Esophagus squamous epithelium (tissue), 5 donors: ENCODE measurements at regions not wholly inside any gene's neighbourhood (a gene's known extent, or its start where the extent isn't known, plus 50 kb on each side); places are given as distances from the start of the nearest gene placed in this dataset.

ENCODE experiments used
- DNase-seq: peaks from one replicate; lab custom pipeline; 2025; lab: John Stamatoyannopoulos, UW
- H3K27ac ChIP-seq, 4 donors: fragments of 200-600 bp; sonication (generic); one replicate each; pipeline ENCODE4 v1.5.1; 2016 to 2019; ENCODE audit warnings: mild to moderate bottlenecking in 1 of 4
- H3K27me3 ChIP-seq, 4 donors: fragments of 200-600 bp; sonication (generic); 1 replicate in 3 of 4; 2 replicates in 1 of 4; pipeline versions ENCODE4 v1.5.1 to v1.6.0; 2017 to 2021; ENCODE audit warnings: antibody characterized with exemption in 1 of 4
- H3K36me3 ChIP-seq, 3 donors: fragments of 200-600 bp; sonication (generic); one replicate each; pipeline ENCODE4 v1.5.1; 2016 to 2019
- H3K4me1 ChIP-seq, 3 donors: fragments of 200-600 bp; sonication (generic); one replicate each; pipeline ENCODE4 v1.5.1; 2017 to 2019
- H3K4me3 ChIP-seq, 4 donors: fragments of 200-600 bp; sonication (generic); 1 replicate in 3 of 4; 2 replicates in 1 of 4; pipeline ENCODE4 v1.5.1; 2016 to 2019; ENCODE audit warnings: mild to moderate bottlenecking in 2 of 4, moderate library complexity in 1 of 4
- H3K9me3 ChIP-seq, 3 donors: fragments of 200-600 bp; sonication (generic); one replicate each; pipeline ENCODE4 v1.5.1; 2016 to 2019
- POLR2A ChIP-seq, 4 donors: fragments of 450-650 bp; IDR thresholded peaks; one replicate each; pipeline ENCODE4 v1.6.1; 2017; ENCODE audit warnings: antibody characterized with exemption in 4 of 4, mild to moderate bottlenecking in 4 of 4, moderate library complexity in 3 of 4
- WGBS, 2 donors: methylation state at CpG; one replicate each; pipeline ENCODE4 v1.1.5; 2018; 5-methylcytosine and 5-hydroxymethylcytosine counted together
- intact Hi-C: fragments of 100-400 bp; cut with DNase I; formaldehyde crosslinking; loops from one replicate; pipeline ENCODE4 v1.15.0; 2022
- TF ChIP-seq, protein P1 (sequence below), 6 experiments: fragments of 450-650 bp in 4 of 6; fragments of 200-600 bp in 2 of 6; sonication (generic) in 2 of 6; IDR thresholded peaks; one replicate each; pipeline ENCODE4 v1.5.1; 2016 to 2019; ENCODE audit warnings: antibody characterized with exemption in 6 of 6, mild to moderate bottlenecking in 4 of 6, moderate library complexity in 4 of 6
- donor health status: DM: yes; HTN: yes; CAD: no.

DNA sequence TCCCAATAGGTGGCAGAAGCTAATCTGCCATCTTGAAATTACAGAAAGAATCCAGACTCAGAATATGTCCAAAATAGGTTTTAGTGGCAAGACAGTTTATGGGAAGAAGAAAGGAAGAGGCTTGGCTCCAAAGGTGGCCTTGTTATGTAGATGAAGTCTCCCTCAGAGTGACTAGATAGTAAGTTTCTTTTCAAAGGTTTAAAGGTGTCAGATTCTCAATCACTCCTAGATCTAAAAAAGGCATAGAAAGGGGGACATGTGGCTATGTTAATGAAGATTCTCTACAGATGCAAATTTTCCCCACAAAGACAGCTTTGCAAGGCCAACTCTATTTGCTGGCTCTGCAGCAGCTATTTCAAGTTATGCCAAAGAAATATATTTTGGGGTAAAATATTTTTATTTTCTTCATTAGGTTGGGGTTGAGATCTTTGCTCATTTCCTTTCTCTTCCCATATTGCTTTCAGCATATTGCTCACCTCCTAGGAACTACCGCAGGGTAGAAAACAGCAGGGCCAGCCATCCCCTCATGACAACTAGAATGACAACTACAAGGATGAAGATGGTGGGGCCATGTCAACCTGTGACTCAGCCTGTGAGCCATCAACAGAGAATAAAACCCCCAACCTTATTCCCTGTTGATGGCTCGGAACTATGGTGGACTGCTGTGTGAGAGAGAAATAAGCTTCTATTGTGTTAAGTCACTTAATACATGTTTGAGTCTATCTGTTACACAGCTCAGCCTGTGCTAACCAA, 274.0 kb upstream of the GALNT17 start:
- 85 to 86% methylated on average over 2 of the region's 2 CpGs for WGBS, 2 donors
- Histone ChIP-seq H3K36me3 (no peaks in the 10 kb centered on the region), H3K27me3 (no peaks in the 10 kb centered on the region), H3K9me3 (no peaks in the 10 kb centered on the region), H3K27ac (no peak overlapping the region), H3K4me1 (no peaks in the 10 kb centered on the region), H3K4me3 (no peak overlapping the region)
- no peak for DNase-seq
- no peak for TF ChIP-seq POLR2A (IDR thresholded peaks at IDR 0.05)
- TF ChIP-seq, protein P1, sequence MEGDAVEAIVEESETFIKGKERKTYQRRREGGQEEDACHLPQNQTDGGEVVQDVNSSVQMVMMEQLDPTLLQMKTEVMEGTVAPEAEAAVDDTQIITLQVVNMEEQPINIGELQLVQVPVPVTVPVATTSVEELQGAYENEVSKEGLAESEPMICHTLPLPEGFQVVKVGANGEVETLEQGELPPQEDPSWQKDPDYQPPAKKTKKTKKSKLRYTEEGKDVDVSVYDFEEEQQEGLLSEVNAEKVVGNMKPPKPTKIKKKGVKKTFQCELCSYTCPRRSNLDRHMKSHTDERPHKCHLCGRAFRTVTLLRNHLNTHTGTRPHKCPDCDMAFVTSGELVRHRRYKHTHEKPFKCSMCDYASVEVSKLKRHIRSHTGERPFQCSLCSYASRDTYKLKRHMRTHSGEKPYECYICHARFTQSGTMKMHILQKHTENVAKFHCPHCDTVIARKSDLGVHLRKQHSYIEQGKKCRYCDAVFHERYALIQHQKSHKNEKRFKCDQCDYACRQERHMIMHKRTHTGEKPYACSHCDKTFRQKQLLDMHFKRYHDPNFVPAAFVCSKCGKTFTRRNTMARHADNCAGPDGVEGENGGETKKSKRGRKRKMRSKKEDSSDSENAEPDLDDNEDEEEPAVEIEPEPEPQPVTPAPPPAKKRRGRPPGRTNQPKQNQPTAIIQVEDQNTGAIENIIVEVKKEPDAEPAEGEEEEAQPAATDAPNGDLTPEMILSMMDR (IDR thresholded peaks at IDR 0.05): no peak
- intact Hi-C loops: loop anchor here (2.0 kb wide), 1 partner anchor 875 kb away; no protein-coding TSS in a partner anchor

GRCh38 chr7:70867513-70867912, 264.4 kb upstream of the GALNT17 start:
- Histone ChIP-seq H3K4me1 (no peaks in the 10 kb centered on the region), H3K4me3 (no peak overlapping the region), H3K36me3 (no peaks in the 10 kb centered on the region), H3K27ac (no peak overlapping the region), H3K27me3 (no peaks in the 10 kb centered on the region), H3K9me3 (no peaks in the 10 kb centered on the region)
- DNase-seq: no peak
- intact Hi-C loops: no loop called here
- no peak for TF ChIP-seq POLR2A (IDR thresholded peaks at IDR 0.05)
- TF ChIP-seq, protein P1 (IDR thresholded peaks at IDR 0.05): no peak
- WGBS, 2 donors: 28 to 39% methylated on average over 5 of the region's 5 CpGs

DNA sequence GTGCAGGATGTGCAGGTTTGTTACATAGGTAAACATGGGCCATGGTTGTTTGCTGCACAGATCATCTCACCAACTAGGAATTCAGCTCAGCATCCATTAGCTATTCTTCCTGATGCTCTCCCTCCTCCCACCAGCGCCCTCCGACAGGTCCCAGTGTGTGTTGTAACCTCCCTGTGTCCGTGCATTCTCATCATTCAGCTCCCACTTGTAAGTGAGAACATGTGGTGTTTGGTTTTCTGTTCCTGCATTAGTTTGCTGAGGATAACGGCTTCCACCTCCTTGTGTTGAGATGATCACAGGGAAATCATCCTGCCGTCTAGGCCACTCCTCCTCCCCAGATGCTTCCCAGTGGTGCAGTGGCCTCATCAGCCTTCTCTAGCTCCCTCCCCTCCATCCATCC, 261.6 kb upstream of the GALNT17 start:
- Histone ChIP-seq H3K4me3 (no peak overlapping the region), H3K4me1 (no peaks in the 10 kb centered on the region), H3K27ac (no peak overlapping the region), H3K36me3 (no peaks in the 10 kb centered on the region), H3K27me3 (no peaks in the 10 kb centered on the region), H3K9me3 (no peaks in the 10 kb centered on the region)
- intact Hi-C loops: no loop called here
- WGBS, 2 donors: 64 to 67% methylated on average over 3 to 5 of the region's 5 CpGs
- TF ChIP-seq, protein P1 (IDR thresholded peaks at IDR 0.05): no peak
- TF ChIP-seq POLR2A (IDR thresholded peaks at IDR 0.05): no peak
- no peak for DNase-seq

DNA sequence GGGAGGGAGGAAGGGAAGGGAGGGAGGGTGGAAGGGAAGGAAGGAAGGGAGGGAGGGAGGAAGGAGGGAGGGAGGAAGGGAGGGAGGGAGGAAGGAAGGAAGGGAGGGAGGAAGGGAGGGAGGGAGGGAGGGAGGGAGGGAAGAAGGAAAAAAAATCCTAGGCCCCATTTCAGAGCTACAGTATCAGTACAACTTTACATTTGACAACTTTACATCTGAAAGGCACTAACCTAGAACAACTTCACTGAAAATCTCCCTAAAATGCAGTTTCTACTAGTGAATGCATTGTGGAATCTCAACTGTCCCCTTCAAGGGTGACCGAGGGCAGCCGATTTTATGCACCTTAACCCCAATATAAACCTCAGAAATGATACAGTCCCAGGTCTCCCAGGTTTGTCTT, 259.8 kb upstream of the GALNT17 start:
- intact Hi-C loops: no loop called here
- TF ChIP-seq, protein P1 (IDR thresholded peaks at IDR 0.05): no peak
- no peak for TF ChIP-seq POLR2A (IDR thresholded peaks at IDR 0.05)
- no peak for DNase-seq
- H3K4me1 ChIP-seq: no peaks in the 10 kb centered on the region
- no peaks in the 10 kb centered on the region for H3K36me3 ChIP-seq
- WGBS, 2 donors: 34 to 47% methylated on average over 2 of the region's 2 CpGs
- no peak overlapping the region for H3K4me3 ChIP-seq
- no peaks in the 10 kb centered on the region for H3K27me3 ChIP-seq
- H3K27ac ChIP-seq: no peak overlapping the region
- no peaks in the 10 kb centered on the region for H3K9me3 ChIP-seq

- H3K36me3 ChIP-seq: no peaks in the 10 kb centered on the region
- H3K4me3 ChIP-seq: no peak overlapping the region
- no peaks in the 10 kb centered on the region for H3K9me3 ChIP-seq
- intact Hi-C loops: no loop called here
- no peaks in the 10 kb centered on the region for H3K4me1 ChIP-seq
- H3K27me3 ChIP-seq: no peaks in the 10 kb centered on the region
- no peak for DNase-seq
- H3K27ac ChIP-seq: no peak overlapping the region
- TF ChIP-seq POLR2A (IDR thresholded peaks at IDR 0.05): no peak
- TF ChIP-seq, protein P1 (IDR thresholded peaks at IDR 0.05): no peak
- WGBS, 2 donors: 33 to 34% methylated on average over 7 of the region's 7 CpGs
Measured at GRCh38 chr7:70881167-70881847, 250.6 kb upstream of the GALNT17 start.
